Neural cell (in vitro differentiated cells): ENCODE measurements at regions not wholly inside any gene's neighbourhood (a gene's known extent, or its start where the extent isn't known, plus 50 kb on each side); places are given as distances from the start of the nearest gene placed in this dataset.

ENCODE experiments used
- H2AFZ ChIP-seq: fragments of 200-600, 300-800 bp; sonication (generic), shearing (Covaris generic); 2 replicates; pipeline ENCODE4 v1.6.0; 2014; ENCODE audit warnings: low read depth, mild to moderate bottlenecking, antibody characterized with exemption, low read length, moderate library complexity
- H3F3A ChIP-seq: fragments of 200-600 bp; shearing (Covaris generic); 2 replicates; pipeline ENCODE4 v1.6.1; 2016; ENCODE audit warnings: mild to moderate bottlenecking, moderate library complexity, mixed read lengths, antibody characterized with exemption, low read length; ENCODE audit not compliant: insufficient read depth, poor library complexity, severe bottlenecking
- H3K27ac ChIP-seq: fragments of 200-600, 300-800 bp; sonication (generic), shearing (Covaris generic); 2 replicates; pipeline ENCODE4 v1.5.1; 2014; ENCODE audit warnings: mild to moderate bottlenecking, low read length, moderate library complexity
- H3K27me3 ChIP-seq: fragments of 300-800, 200-600 bp; sonication (generic), shearing (Covaris generic); 2 replicates; pipeline ENCODE4 v1.6.0; 2014; ENCODE audit warnings: mild to moderate bottlenecking, low read depth, low read length, moderate library complexity; ENCODE audit not compliant: insufficient read depth
- H3K36me3 ChIP-seq: fragments of 300-800, 200-600 bp; sonication (generic), shearing (Covaris generic); 2 replicates; pipeline ENCODE4 v1.5.1; 2014; ENCODE audit warnings: mild to moderate bottlenecking, antibody characterized with exemption, low read length, moderate library complexity; ENCODE audit not compliant: insufficient read depth
- H3K4me2 ChIP-seq: fragments of 300-800, 200-600 bp; sonication (generic), shearing (Covaris generic); 2 replicates; pipeline ENCODE4 v1.6.0; 2014; ENCODE audit warnings: mild to moderate bottlenecking, low read length
- H3K4me3 ChIP-seq: fragments of 300-800, 200-600 bp; sonication (generic), shearing (Covaris generic); 2 replicates; pipeline ENCODE4 v1.5.1; 2014; ENCODE audit warnings: mild to moderate bottlenecking, low read length, moderate library complexity
- H3K79me2 ChIP-seq: fragments of 200-600 bp; shearing (Covaris generic); replicated peaks from 2 replicates; pipeline ENCODE4 v1.6.0; 2014; ENCODE audit warnings: mild to moderate bottlenecking, low read length, moderate library complexity; ENCODE audit not compliant: insufficient read depth
- H3K9ac ChIP-seq: fragments of 300-800, 200-600 bp; sonication (generic), shearing (Covaris generic); 2 replicates; pipeline ENCODE4 v1.6.1; 2016; ENCODE audit warnings: mild to moderate bottlenecking, low read length, mixed read lengths
- H3K9me2 ChIP-seq: fragments of 200-600 bp; shearing (Covaris generic); 2 replicates; pipeline ENCODE4 v1.6.1; 2016; ENCODE audit warnings: mild to moderate bottlenecking, low read length, mixed read lengths; ENCODE audit not compliant: insufficient read depth
- H3K9me3 ChIP-seq: fragments of 200-600, 300-800 bp; sonication (generic), shearing (Covaris generic); 2 replicates; pipeline ENCODE4 v1.6.1; 2016; ENCODE audit warnings: mild to moderate bottlenecking, mixed run types, low read length, moderate library complexity, mixed read lengths
- H4K20me1 ChIP-seq: fragments of 200-600 bp; shearing (Covaris generic); 2 replicates; pipeline ENCODE4 v1.6.1; 2016; ENCODE audit warnings: mild to moderate bottlenecking, mixed run types; ENCODE audit not compliant: insufficient read depth
- EP300 ChIP-seq: fragments of 450-650 bp; conservative IDR thresholded peaks from 2 replicates; pipeline ENCODE4 v1.6.1; 2014; ENCODE audit warnings: antibody characterized with exemption, mild to moderate bottlenecking, moderate library complexity; ENCODE audit not compliant: poor library complexity, severe bottlenecking
- EZH2 ChIP-seq: fragments of 200-600, 300-800 bp; shearing (Covaris generic), sonication (generic); IDR thresholded peaks from 2 replicates; pipeline ENCODE4 v1.6.1; 2014; ENCODE audit warnings: antibody characterized with exemption, low read length, borderline replicate concordance, mild to moderate bottlenecking; ENCODE audit not compliant: insufficient read depth, poor library complexity, severe bottlenecking
- MXI1 ChIP-seq: fragments of 450-650 bp; conservative IDR thresholded peaks from 2 replicates; pipeline ENCODE4 v1.6.1; 2014; ENCODE audit warnings: antibody characterized with exemption, mild to moderate bottlenecking; ENCODE audit not compliant: poor library complexity, severe bottlenecking
- POLR2AphosphoS5 ChIP-seq: IDR thresholded peaks from 2 replicates; pipeline ENCODE4 v1.6.1; 2012
- RAD21 ChIP-seq: fragments of 450-650 bp; conservative IDR thresholded peaks from 2 replicates; pipeline ENCODE4 v1.6.1; 2014; ENCODE audit warnings: antibody characterized with exemption, mild to moderate bottlenecking, moderate library complexity
- SMC3 ChIP-seq: fragments of 450-650 bp; conservative IDR thresholded peaks from 2 replicates; pipeline ENCODE4 v1.6.1; 2014; ENCODE audit warnings: antibody characterized with exemption, mild to moderate bottlenecking, moderate library complexity; ENCODE audit not compliant: poor library complexity
- TAF1 ChIP-seq: IDR thresholded peaks from 2 replicates; pipeline ENCODE4 v1.6.1; 2012; ENCODE audit warnings: low read depth
- TF ChIP-seq, protein P1 (sequence below): IDR thresholded peaks from 2 replicates; pipeline ENCODE4 v1.6.1; 2012; ENCODE audit warnings: borderline replicate concordance
- TF ChIP-seq, protein P2 (sequence below): fragments of 450-650 bp; IDR thresholded peaks from 2 replicates; pipeline ENCODE4 v1.5.1; 2014; ENCODE audit warnings: antibody characterized with exemption, mild to moderate bottlenecking, moderate library complexity; ENCODE audit not compliant: poor library complexity, severe bottlenecking

DNA sequence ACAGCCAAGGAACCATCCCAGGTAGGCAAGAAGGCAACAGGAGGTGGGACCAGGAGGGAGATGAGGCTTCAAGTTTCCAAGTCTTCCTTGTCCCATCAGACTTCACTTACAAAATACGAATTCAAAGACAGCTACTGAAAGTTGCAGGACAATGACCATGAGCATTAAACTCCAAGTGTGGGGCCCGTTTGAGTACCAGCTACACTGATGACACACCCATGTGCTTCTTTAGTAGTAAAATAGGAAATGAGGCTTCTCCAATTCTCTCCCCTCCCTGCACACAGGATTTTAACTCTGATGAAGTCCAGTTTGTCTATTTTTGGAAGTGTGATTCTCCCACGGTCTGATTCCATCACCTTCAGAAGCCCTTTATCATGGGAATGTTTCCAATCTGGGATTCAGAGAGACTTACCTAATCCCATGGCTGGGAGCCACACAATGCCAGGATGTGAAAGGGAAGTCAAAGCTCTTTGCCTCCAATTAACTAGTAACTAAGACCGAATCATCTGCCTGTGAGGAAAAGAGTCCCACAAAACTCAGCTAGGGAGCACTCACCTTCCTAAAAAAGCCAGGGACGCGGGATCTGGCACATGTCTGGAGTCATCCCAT is 222.8 kb upstream of the MSX2 start:
- TF ChIP-seq, protein P1, sequence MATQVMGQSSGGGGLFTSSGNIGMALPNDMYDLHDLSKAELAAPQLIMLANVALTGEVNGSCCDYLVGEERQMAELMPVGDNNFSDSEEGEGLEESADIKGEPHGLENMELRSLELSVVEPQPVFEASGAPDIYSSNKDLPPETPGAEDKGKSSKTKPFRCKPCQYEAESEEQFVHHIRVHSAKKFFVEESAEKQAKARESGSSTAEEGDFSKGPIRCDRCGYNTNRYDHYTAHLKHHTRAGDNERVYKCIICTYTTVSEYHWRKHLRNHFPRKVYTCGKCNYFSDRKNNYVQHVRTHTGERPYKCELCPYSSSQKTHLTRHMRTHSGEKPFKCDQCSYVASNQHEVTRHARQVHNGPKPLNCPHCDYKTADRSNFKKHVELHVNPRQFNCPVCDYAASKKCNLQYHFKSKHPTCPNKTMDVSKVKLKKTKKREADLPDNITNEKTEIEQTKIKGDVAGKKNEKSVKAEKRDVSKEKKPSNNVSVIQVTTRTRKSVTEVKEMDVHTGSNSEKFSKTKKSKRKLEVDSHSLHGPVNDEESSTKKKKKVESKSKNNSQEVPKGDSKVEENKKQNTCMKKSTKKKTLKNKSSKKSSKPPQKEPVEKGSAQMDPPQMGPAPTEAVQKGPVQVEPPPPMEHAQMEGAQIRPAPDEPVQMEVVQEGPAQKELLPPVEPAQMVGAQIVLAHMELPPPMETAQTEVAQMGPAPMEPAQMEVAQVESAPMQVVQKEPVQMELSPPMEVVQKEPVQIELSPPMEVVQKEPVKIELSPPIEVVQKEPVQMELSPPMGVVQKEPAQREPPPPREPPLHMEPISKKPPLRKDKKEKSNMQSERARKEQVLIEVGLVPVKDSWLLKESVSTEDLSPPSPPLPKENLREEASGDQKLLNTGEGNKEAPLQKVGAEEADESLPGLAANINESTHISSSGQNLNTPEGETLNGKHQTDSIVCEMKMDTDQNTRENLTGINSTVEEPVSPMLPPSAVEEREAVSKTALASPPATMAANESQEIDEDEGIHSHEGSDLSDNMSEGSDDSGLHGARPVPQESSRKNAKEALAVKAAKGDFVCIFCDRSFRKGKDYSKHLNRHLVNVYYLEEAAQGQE = no peak
- TF ChIP-seq RAD21 (no peak), SMC3 (no peak), EP300 (no peak), POLR2AphosphoS5 (no peak), MXI1 (no peak)
- Histone ChIP-seq H3K79me2 (no peaks in the 10 kb centered on the region), H3K36me3 (no peaks in the 10 kb centered on the region), H3K9ac (no peak overlapping the region), H3K4me2 (no peak overlapping the region), H3K9me3 (no peaks in the 10 kb centered on the region), H2AFZ (no peak overlapping the region), H3K9me2 (no peaks in the 10 kb centered on the region), H4K20me1 (no peaks in the 10 kb centered on the region), H3F3A (no peaks in the 10 kb centered on the region), H3K27ac (no peak overlapping the region), H3K27me3 (no peaks in the 10 kb centered on the region), H3K4me3 (no peak overlapping the region)

DNA sequence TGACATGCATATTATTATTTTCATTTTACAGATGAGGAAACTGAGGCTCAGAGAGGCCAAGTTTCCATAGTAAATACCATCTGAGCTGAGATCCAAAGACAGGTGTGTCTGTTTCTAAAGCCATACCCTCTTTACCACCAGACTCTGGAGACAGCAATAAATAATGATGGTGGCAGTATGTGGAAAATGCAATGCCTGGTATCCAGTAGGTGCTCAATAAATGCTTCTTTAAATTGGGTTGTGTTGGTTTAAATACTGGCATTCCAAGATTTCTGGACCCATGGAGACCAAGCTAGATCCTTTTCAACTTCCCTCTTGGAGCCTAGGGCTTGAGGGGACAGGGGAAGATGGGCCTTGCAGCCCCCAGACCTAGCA is 221.3 kb upstream of the MSX2 start:
- Histone ChIP-seq H3K27me3 (no peaks in the 10 kb centered on the region), H4K20me1 (no peaks in the 10 kb centered on the region), H3F3A (no peaks in the 10 kb centered on the region), H3K4me2 (no peak overlapping the region), H2AFZ (no peak overlapping the region), H3K4me3 (no peak overlapping the region), H3K9me3 (no peaks in the 10 kb centered on the region), H3K27ac (no peak overlapping the region), H3K79me2 (no peaks in the 10 kb centered on the region), H3K9me2 (no peaks in the 10 kb centered on the region), H3K36me3 (no peaks in the 10 kb centered on the region), H3K9ac (no peak overlapping the region)
- no peak for TF ChIP-seq RAD21
- TF ChIP-seq EZH2 = no peak
- TF ChIP-seq, protein P2, sequence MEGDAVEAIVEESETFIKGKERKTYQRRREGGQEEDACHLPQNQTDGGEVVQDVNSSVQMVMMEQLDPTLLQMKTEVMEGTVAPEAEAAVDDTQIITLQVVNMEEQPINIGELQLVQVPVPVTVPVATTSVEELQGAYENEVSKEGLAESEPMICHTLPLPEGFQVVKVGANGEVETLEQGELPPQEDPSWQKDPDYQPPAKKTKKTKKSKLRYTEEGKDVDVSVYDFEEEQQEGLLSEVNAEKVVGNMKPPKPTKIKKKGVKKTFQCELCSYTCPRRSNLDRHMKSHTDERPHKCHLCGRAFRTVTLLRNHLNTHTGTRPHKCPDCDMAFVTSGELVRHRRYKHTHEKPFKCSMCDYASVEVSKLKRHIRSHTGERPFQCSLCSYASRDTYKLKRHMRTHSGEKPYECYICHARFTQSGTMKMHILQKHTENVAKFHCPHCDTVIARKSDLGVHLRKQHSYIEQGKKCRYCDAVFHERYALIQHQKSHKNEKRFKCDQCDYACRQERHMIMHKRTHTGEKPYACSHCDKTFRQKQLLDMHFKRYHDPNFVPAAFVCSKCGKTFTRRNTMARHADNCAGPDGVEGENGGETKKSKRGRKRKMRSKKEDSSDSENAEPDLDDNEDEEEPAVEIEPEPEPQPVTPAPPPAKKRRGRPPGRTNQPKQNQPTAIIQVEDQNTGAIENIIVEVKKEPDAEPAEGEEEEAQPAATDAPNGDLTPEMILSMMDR = no peak
- TF ChIP-seq, protein P1 = no peak
- TF ChIP-seq EP300 = no peak
- no peak for TF ChIP-seq POLR2AphosphoS5
- TF ChIP-seq TAF1 = no peak
- TF ChIP-seq MXI1 = no peak
- no peak for TF ChIP-seq SMC3
